Lower lobe of right lung (tissue), 2 donors: ENCODE measurements at regions not wholly inside any gene's neighbourhood (a gene's known extent, or its start where the extent isn't known, plus 50 kb on each side); places are given as distances from the start of the nearest gene placed in this dataset.
"Not testable (repeated sequence)": the region's sequence is repeated elsewhere in the genome, so short reads cannot be mapped to it uniquely, and the experiment has no call there.

Experiments used
- ATAC-seq, 2 donors: fragments of 200-7000 bp; cut with Tn5 transposase; one replicate each; pipeline ENCODE4 v1.9.1; 2020 to 2022; ENCODE audit warnings: mild to moderate bottlenecking in 2 of 2, moderate library complexity in 2 of 2
- DNase-seq: peaks from one replicate; pipeline ENCODE4 v3.0.0-alpha.2; 2020
- H3K27ac ChIP-seq: fragments of 200-600 bp; one replicate; pipeline ENCODE4 v1.8.0; 2022
- H3K27me3 ChIP-seq: fragments of 200-600 bp; one replicate; pipeline ENCODE4 v1.8.0; 2022; ENCODE audit warnings: low read depth
- H3K36me3 ChIP-seq: fragments of 200-600 bp; one replicate; pipeline ENCODE4 v1.8.0; 2022; ENCODE audit warnings: mild to moderate bottlenecking
- H3K4me1 ChIP-seq: fragments of 200-600 bp; one replicate; pipeline ENCODE4 v1.8.0; 2022
- H3K4me3 ChIP-seq: fragments of 200-600 bp; one replicate; pipeline ENCODE4 v1.8.0; 2022; ENCODE audit warnings: mild to moderate bottlenecking
- H3K9me3 ChIP-seq: fragments of 200-600 bp; one replicate; pipeline ENCODE4 v1.8.0; 2022
- CTCF ChIP-seq: fragments of 200-600 bp; IDR thresholded peaks from one replicate; pipeline ENCODE4 v1.8.0; 2022; ENCODE audit warnings: antibody characterized with exemption, mild to moderate bottlenecking
- intact Hi-C: fragments of 100-400 bp; cut with DNase I; formaldehyde crosslinking; loops from one replicate; pipeline ENCODE4 v1.11.0; 2022
- donor health status: DM: no; HTN: yes; CAD: no; lungs with severe emphysema.

- Histone ChIP-seq H3K36me3 (no peaks in the 10 kb centered on the region), H3K9me3 (no peaks in the 10 kb centered on the region), H3K27ac (no peak overlapping the region), H3K4me1 (no peaks in the 10 kb centered on the region), H3K4me3 (no peak overlapping the region), H3K27me3 (no peaks in the 10 kb centered on the region)
- ATAC-seq (no peak), DNase-seq (no peak)
- intact Hi-C loops, result no loop called here
- TF ChIP-seq CTCF, result no peak
Measured at GRCh38 chr13:31385540-31385939, 185.8 kb downstream of the B3GLCT start.

- Histone ChIP-seq H3K27me3 (no peaks in the 10 kb centered on the region), H3K4me3 (no peak overlapping the region), H3K36me3 (no peaks in the 10 kb centered on the region), H3K4me1 (no peaks in the 10 kb centered on the region), H3K27ac (no peak overlapping the region), H3K9me3 (peaks cover 2% of the 10 kb centered on the region)
- ATAC-seq (no peak), DNase-seq (no peak)
- intact Hi-C loops, result no loop called here
- TF ChIP-seq CTCF, result no peak
Measured at GRCh38 chr13:31394506-31394905, 194.7 kb downstream of the B3GLCT start.

- intact Hi-C loops, result no loop called here
- H3K9me3 ChIP-seq, result peaks cover 8% of the 10 kb centered on the region
Measured at GRCh38 chr13:31395090-31395489, 195.3 kb downstream of the B3GLCT start.

GRCh38 chr13:31399690-31400089 lies 199.9 kb downstream of the B3GLCT start:
- peaks cover 9% of the 10 kb centered on the region for H3K9me3 ChIP-seq
- DNase-seq (no peak), ATAC-seq (no peak)
- no peak overlapping the region for H3K4me3 ChIP-seq
- no peaks in the 10 kb centered on the region for H3K27me3 ChIP-seq
- H3K36me3 ChIP-seq, result no peaks in the 10 kb centered on the region
- no peak for TF ChIP-seq CTCF
- no peak overlapping the region for H3K27ac ChIP-seq
- no peaks in the 10 kb centered on the region for H3K4me1 ChIP-seq
- intact Hi-C loops, result no loop called here

More at GRCh38 chr13:31395090-31395489, 195.3 kb downstream of the B3GLCT start:
- ATAC-seq (no peak), DNase-seq (no peak)
- H3K36me3 ChIP-seq, result no peaks in the 10 kb centered on the region
- no peak for TF ChIP-seq CTCF
- H3K27me3 ChIP-seq, result no peaks in the 10 kb centered on the region
- H3K27ac ChIP-seq, result no peak overlapping the region
- H3K4me3 ChIP-seq, result no peak overlapping the region
- no peaks in the 10 kb centered on the region for H3K4me1 ChIP-seq

- H3K36me3 ChIP-seq, ATAC-seq, H3K9me3 ChIP-seq, H3K4me1 ChIP-seq, DNase-seq, intact Hi-C loops, H3K27me3 ChIP-seq, H3K27ac ChIP-seq, H3K4me3 ChIP-seq: not testable (repeated sequence)
Measured at GRCh38 chr13:31403711-31404110, 203.9 kb downstream of the B3GLCT start.

- DNase-seq (no peak), ATAC-seq (no peak)
- H3K27me3 ChIP-seq, result peaks cover 3% of the 10 kb centered on the region
- TF ChIP-seq CTCF, result no peak
- no peak overlapping the region for H3K4me3 ChIP-seq
- no peaks in the 10 kb centered on the region for H3K36me3 ChIP-seq
- no peaks in the 10 kb centered on the region for H3K4me1 ChIP-seq
- intact Hi-C loops, result no loop called here
- H3K9me3 ChIP-seq, result no peaks in the 10 kb centered on the region
- H3K27ac ChIP-seq, result no peak overlapping the region
Measured at GRCh38 chr13:31408927-31409326, 209.2 kb downstream of the B3GLCT start.
